MM.1S (cell line): ENCODE measurements at regions not wholly inside any gene's neighbourhood (a gene's known extent, or its start where the extent isn't known, plus 50 kb on each side); places are given as distances from the start of the nearest gene placed in this dataset.

Experiments used
- EZH2phosphoT487 ChIP-seq: fragments of 300-600 bp; sonication (generic); IDR thresholded peaks from 2 replicates; pipeline ENCODE4 v1.6.1; 2018; ENCODE audit warnings: antibody characterized with exemption, low read length
- TF ChIP-seq, protein P1 (sequence below): fragments of 300-600 bp; sonication (generic); IDR thresholded peaks from 2 replicates; pipeline ENCODE4 v1.5.1; 2016; ENCODE audit warnings: antibody characterized with exemption, low read length, mixed read lengths

GRCh38 chr7:32293833-32294232 lies 196.3 kb downstream of the LSM5 start:
- TF ChIP-seq, protein P1, sequence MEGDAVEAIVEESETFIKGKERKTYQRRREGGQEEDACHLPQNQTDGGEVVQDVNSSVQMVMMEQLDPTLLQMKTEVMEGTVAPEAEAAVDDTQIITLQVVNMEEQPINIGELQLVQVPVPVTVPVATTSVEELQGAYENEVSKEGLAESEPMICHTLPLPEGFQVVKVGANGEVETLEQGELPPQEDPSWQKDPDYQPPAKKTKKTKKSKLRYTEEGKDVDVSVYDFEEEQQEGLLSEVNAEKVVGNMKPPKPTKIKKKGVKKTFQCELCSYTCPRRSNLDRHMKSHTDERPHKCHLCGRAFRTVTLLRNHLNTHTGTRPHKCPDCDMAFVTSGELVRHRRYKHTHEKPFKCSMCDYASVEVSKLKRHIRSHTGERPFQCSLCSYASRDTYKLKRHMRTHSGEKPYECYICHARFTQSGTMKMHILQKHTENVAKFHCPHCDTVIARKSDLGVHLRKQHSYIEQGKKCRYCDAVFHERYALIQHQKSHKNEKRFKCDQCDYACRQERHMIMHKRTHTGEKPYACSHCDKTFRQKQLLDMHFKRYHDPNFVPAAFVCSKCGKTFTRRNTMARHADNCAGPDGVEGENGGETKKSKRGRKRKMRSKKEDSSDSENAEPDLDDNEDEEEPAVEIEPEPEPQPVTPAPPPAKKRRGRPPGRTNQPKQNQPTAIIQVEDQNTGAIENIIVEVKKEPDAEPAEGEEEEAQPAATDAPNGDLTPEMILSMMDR: no peak
- TF ChIP-seq EZH2phosphoT487: no peak
